ENCODE measurements at regions not wholly inside any gene's neighbourhood (a gene's known extent, or its start where the extent isn't known, plus 50 kb on each side); places are given as distances from the start of the nearest gene placed in this dataset.

- in situ Hi-C loops (cut with MboI; ENCODE audit: low sequenced_read_pairs), result no loop called here
- no peaks in the 10 kb centered on the region for H3K79me1 ChIP-seq (ENCODE audit: low read depth in 1 of 2, low read length in 2 of 2)
- no peak overlapping the region for H2AK9ac ChIP-seq (replicated peaks; ENCODE audit: low read depth, low read length, poor library complexity)
- DNase-seq (no peak), ATAC-seq (ENCODE audit: low read depth) (no peak; the same call in 1 of the 2 replicates)
- no peaks in the 10 kb centered on the region for H3K4me1 ChIP-seq (ENCODE audit: control insufficient read depth, insufficient read depth, low read length)
- H3K9me3 ChIP-seq (ENCODE audit: control insufficient read depth, insufficient read depth, low read length), result no peaks in the 10 kb centered on the region
- 60% methylated on average over 1 of the region's 3 CpGs; no CpG with 5 or more reads in 1 of the 2 experiments for WGBS, 2 experiments (ENCODE audit: extremely low coverage in 2 of 2, insufficient read length in 1 of 2)
- CTCF ChIA-PET, result no interaction called here
- H2BK5ac ChIP-seq (ENCODE audit: low read depth, low read length, poor library complexity, severe bottlenecking), result no peak overlapping the region
- no peak overlapping the region for H2BK15ac ChIP-seq (ENCODE audit: low read depth, low read length)
- no peaks in the 10 kb centered on the region for H3K36me3 ChIP-seq (ENCODE audit: control insufficient read depth, insufficient read depth, low read length)
- H3K9me1 ChIP-seq (ENCODE audit: insufficient read depth, low read length), result no peaks in the 10 kb centered on the region
- no peak overlapping the region for H3K4me2 ChIP-seq (ENCODE audit: low read depth, low read length)
- dilution Hi-C loops (cut with HindIII; ENCODE audit: low sequenced_read_pairs, unreplicated experiment), result no loop called here
- no peak overlapping the region for H4K5ac ChIP-seq (ENCODE audit: low read depth, low read length)
- TF ChIP-seq BHLHE40 (IDR thresholded peaks at IDR 0.05; ENCODE audit: low read depth, low read length) (no peak), RFX5 (IDR thresholded peaks at IDR 0.05; ENCODE audit: low read depth, low read length) (no peak), POLR2A (IDR thresholded peaks at IDR 0.05; ENCODE audit: low read depth, low read length) (no peak), RAD21 (IDR thresholded peaks at IDR 0.05; ENCODE audit: low read length) (no peak), MAZ (IDR thresholded peaks at IDR 0.05; ENCODE audit: borderline replicate concordance, low read depth, low read length) (no peak), MXI1 (IDR thresholded peaks at IDR 0.05; ENCODE audit: borderline replicate concordance, low read depth, low read length) (no peak), RCOR1 (IDR thresholded peaks at IDR 0.05; ENCODE audit: insufficient replicate concordance, low read length) (no peak), NFE2L2 (IDR thresholded peaks at IDR 0.05; ENCODE audit: low read depth, low read length) (no peak), MAFK (IDR thresholded peaks at IDR 0.05; ENCODE audit: low read depth, low read length) (no peak), CEBPB (IDR thresholded peaks at IDR 0.05; ENCODE audit: low read depth, low read length) (no peak), CHD1 (IDR thresholded peaks at IDR 0.05; ENCODE audit: low read depth, low read length) (no peak), USF2 (IDR thresholded peaks at IDR 0.05; ENCODE audit: low read depth, low read length) (no peak), SMC3 (IDR thresholded peaks at IDR 0.05; ENCODE audit: low read depth, low read length) (no peak), FOS (IDR thresholded peaks at IDR 0.05; ENCODE audit: low read depth, low read length) (no peak)
- TF ChIP-seq, protein P1, sequence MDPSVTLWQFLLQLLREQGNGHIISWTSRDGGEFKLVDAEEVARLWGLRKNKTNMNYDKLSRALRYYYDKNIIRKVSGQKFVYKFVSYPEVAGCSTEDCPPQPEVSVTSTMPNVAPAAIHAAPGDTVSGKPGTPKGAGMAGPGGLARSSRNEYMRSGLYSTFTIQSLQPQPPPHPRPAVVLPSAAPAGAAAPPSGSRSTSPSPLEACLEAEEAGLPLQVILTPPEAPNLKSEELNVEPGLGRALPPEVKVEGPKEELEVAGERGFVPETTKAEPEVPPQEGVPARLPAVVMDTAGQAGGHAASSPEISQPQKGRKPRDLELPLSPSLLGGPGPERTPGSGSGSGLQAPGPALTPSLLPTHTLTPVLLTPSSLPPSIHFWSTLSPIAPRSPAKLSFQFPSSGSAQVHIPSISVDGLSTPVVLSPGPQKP (IDR thresholded peaks at IDR 0.05; ENCODE audit: borderline replicate concordance, low read depth, low read length), result no peak
- TF ChIP-seq, protein P2, sequence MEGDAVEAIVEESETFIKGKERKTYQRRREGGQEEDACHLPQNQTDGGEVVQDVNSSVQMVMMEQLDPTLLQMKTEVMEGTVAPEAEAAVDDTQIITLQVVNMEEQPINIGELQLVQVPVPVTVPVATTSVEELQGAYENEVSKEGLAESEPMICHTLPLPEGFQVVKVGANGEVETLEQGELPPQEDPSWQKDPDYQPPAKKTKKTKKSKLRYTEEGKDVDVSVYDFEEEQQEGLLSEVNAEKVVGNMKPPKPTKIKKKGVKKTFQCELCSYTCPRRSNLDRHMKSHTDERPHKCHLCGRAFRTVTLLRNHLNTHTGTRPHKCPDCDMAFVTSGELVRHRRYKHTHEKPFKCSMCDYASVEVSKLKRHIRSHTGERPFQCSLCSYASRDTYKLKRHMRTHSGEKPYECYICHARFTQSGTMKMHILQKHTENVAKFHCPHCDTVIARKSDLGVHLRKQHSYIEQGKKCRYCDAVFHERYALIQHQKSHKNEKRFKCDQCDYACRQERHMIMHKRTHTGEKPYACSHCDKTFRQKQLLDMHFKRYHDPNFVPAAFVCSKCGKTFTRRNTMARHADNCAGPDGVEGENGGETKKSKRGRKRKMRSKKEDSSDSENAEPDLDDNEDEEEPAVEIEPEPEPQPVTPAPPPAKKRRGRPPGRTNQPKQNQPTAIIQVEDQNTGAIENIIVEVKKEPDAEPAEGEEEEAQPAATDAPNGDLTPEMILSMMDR (conservative IDR thresholded peaks at IDR 0.05; ENCODE audit: low read depth, low read length), result no peak
- H3K18ac ChIP-seq (ENCODE audit: low read depth, low read length), result no peak overlapping the region
- H3K27ac ChIP-seq (ENCODE audit: insufficient read depth, low read length), result no peak overlapping the region
- H2AK5ac ChIP-seq (ENCODE audit: low read depth, low read length), result no peak overlapping the region
- H3K14ac ChIP-seq (replicated peaks; ENCODE audit: low read depth, low read length), result no peak overlapping the region
- no peak overlapping the region for H4K8ac ChIP-seq (ENCODE audit: low read depth in 2 of 2, low read length in 2 of 2)
- H3K4me3 ChIP-seq (ENCODE audit: insufficient read depth, low read depth, low read length), result no peak overlapping the region
- no peaks in the 10 kb centered on the region for H4K20me1 ChIP-seq (ENCODE audit: insufficient read depth, low read length)
- no peak overlapping the region for H2BK20ac ChIP-seq (ENCODE audit: low read depth, low read length)
- H3K27me3 ChIP-seq (ENCODE audit: control insufficient read depth, insufficient read depth, low read length), result no peaks in the 10 kb centered on the region
- no peak overlapping the region for H4K91ac ChIP-seq (ENCODE audit: insufficient read depth, low read depth, low read length)
- H2AFZ ChIP-seq (replicated peaks; ENCODE audit: low read length, poor library complexity), result no peak overlapping the region
- H3K56ac ChIP-seq (ENCODE audit: extremely low read depth, insufficient read depth, low read length), result no peak overlapping the region
- no peak overlapping the region for H3K23ac ChIP-seq (ENCODE audit: low read depth, low read length)
- H3K4ac ChIP-seq (ENCODE audit: low read depth, low read length), result no peak overlapping the region
- no TSS peak for BruUV-seq (replicated peaks)
- no peak overlapping the region for H3K9ac ChIP-seq (ENCODE audit: low read depth, low read length)
- intact Hi-C loops (cut with micrococcal nuclease), result no loop called here
- H2BK120ac ChIP-seq (ENCODE audit: low read depth, low read length), result no peak overlapping the region
- POLR2A ChIA-PET (ENCODE audit: unreplicated experiment), result no interaction called here
These were observed 1223.2 kb upstream of the SLC10A2 start for GRCh38 chr13:104289400-104289799.

Data from IMR-90 (cell line).